CD4-positive, alpha-beta T cell (primary cell): ENCODE measurements at regions not wholly inside any gene's neighbourhood (a gene's known extent, or its start where the extent isn't known, plus 50 kb on each side); places are given as distances from the start of the nearest gene placed in this dataset.

Experiments
- ATAC-seq: fragments of 200-7000 bp; cut with Tn5 transposase; one replicate; pipeline ENCODE4 v1.10.0; 2022; ENCODE audit warnings: mild to moderate bottlenecking; ENCODE audit not compliant: poor library complexity
- CTCF ChIA-PET: fragments of 350-600 bp; sonication (Branson Sonifier 250); formaldehyde crosslinking; loops from one replicate; lab custom pipeline; 2021; ENCODE audit warnings: antibody characterized with exemption, inconsistent platforms; lab: Charles Lee
- POLR2A ChIA-PET: fragments of 350-600 bp; sonication (Branson Sonifier 250); formaldehyde crosslinking; loops from one replicate; lab custom pipeline; 2021; ENCODE audit warnings: antibody characterized with exemption, inconsistent platforms; lab: Charles Lee
- DNase-seq, 14 experiments: peaks; one replicate each; pipeline ENCODE4 v3.0.0-alpha.2; 2013 to 2020; ENCODE audit warnings: mixed read lengths in 2 of 14
- H3K27ac ChIP-seq, 2 donors: one replicate each; pipeline versions ENCODE4 v1.5.1 to v1.7.0; 2013; ENCODE audit warnings: low read length in 2 of 2, low read depth in 1 of 2, mild to moderate bottlenecking in 1 of 2
- H3K27me3 ChIP-seq, 2 experiments: 1 replicate in 1 of 2; 2 replicates in 1 of 2; pipeline versions ENCODE4 v1.6.1 to v1.7.0; 2013; ENCODE audit warnings: low read length in 2 of 2, control low read depth in 1 of 2, mild to moderate bottlenecking in 1 of 2, moderate library complexity in 1 of 2; ENCODE audit not compliant: insufficient read depth in 2 of 2, control insufficient read depth in 1 of 2
- H3K36me3 ChIP-seq: one replicate; pipeline ENCODE4 v1.6.1; 2013; ENCODE audit warnings: low read length, control low read depth; ENCODE audit not compliant: insufficient read depth
- H3K4me1 ChIP-seq: one replicate; pipeline ENCODE4 v1.6.1; 2013; ENCODE audit warnings: low read length, control low read depth; ENCODE audit not compliant: insufficient read depth
- H3K4me3 ChIP-seq: one replicate; pipeline ENCODE4 v1.5.1; 2013; ENCODE audit warnings: mild to moderate bottlenecking, low read length, moderate library complexity
- H3K9me3 ChIP-seq, 2 experiments: 1 replicate in 1 of 2; 2 replicates in 1 of 2; pipeline versions ENCODE4 v1.6.1 to v1.7.0; 2013; ENCODE audit warnings: low read length in 2 of 2, mild to moderate bottlenecking in 2 of 2, control low read depth in 1 of 2, moderate library complexity in 1 of 2; ENCODE audit not compliant: control insufficient read depth in 1 of 2, insufficient read depth in 1 of 2
- H3K27ac Mint-ChIP-seq: one replicate; pipeline ENCODE4 v1.8.0; 2020; ENCODE audit warnings: mixed read lengths
- H3K27me3 Mint-ChIP-seq: one replicate; pipeline ENCODE4 v1.8.0; 2021; ENCODE audit warnings: mixed read lengths
- H3K36me3 Mint-ChIP-seq: one replicate; pipeline ENCODE4 v1.8.0; 2021; ENCODE audit warnings: low read depth, mixed read lengths
- H3K4me1 Mint-ChIP-seq: one replicate; pipeline ENCODE4 v1.8.0; 2021; ENCODE audit warnings: low read depth, mixed read lengths
- H3K4me3 Mint-ChIP-seq: one replicate; pipeline ENCODE4 v1.8.0; 2020; ENCODE audit warnings: mild to moderate bottlenecking, mixed read lengths
- H3K9me3 Mint-ChIP-seq: one replicate; pipeline ENCODE4 v1.8.0; 2020; ENCODE audit warnings: mixed read lengths
- CTCF ChIP-seq: fragments of 200-600 bp; IDR thresholded peaks from one replicate; pipeline ENCODE4 v1.8.0; 2022; ENCODE audit warnings: antibody characterized with exemption, mild to moderate bottlenecking
- intact Hi-C, 2 experiments: fragments of 100-400 bp; cut with DNase I in 1 of 2; cut with micrococcal nuclease in 1 of 2; formaldehyde crosslinking; loops; one replicate each; pipeline versions ENCODE4 v1.15.1 to v1.9.0; 2023 to 2025; cut with DNase I, micrococcal nuclease

GRCh38 chr16:50460538-50461399 is 87.4 kb upstream of the NKD1 start:
- H3K27ac ChIP-seq = no peak overlapping the region
- Mint-ChIP-seq H3K4me3 (no peak overlapping the region), H3K9me3 (no peaks in the 10 kb centered on the region), H3K27ac (no peak overlapping the region), H3K36me3 (no peaks in the 10 kb centered on the region), H3K4me1 (peaks cover 8% of the 10 kb centered on the region), H3K27me3 (peaks cover 7% of the 10 kb centered on the region)
- peaks cover 7% of the 10 kb centered on the region for H3K4me1 ChIP-seq
- TF ChIP-seq CTCF = no peak
- H3K27me3 ChIP-seq = peaks cover under 1 to 1% of the 10 kb centered on the region in 2 experiments
- no peaks in the 10 kb centered on the region for H3K9me3 ChIP-seq
- intact Hi-C loops = no loop called here
- no peak overlapping the region for H3K4me3 ChIP-seq
- DNase-seq (no peak), ATAC-seq (no peak)
- no peaks in the 10 kb centered on the region for H3K36me3 ChIP-seq
- ChIA-PET CTCF (no interaction called here), POLR2A (no interaction called here)

GRCh38 chr16:50459496-50460080 is 88.6 kb upstream of the NKD1 start:
- intact Hi-C loops = no loop called here
- ChIA-PET POLR2A (no interaction called here), CTCF (no interaction called here)
- Mint-ChIP-seq H3K9me3 (no peaks in the 10 kb centered on the region), H3K4me1 (peaks cover 8% of the 10 kb centered on the region), H3K4me3 (no peak overlapping the region), H3K36me3 (no peaks in the 10 kb centered on the region), H3K27ac (no peak overlapping the region), H3K27me3 (peaks cover 3% of the 10 kb centered on the region)
- no peaks in the 10 kb centered on the region for H3K27me3 ChIP-seq
- TF ChIP-seq CTCF = no peak
- H3K36me3 ChIP-seq = no peaks in the 10 kb centered on the region
- no peaks in the 10 kb centered on the region for H3K9me3 ChIP-seq
- H3K4me1 ChIP-seq = peaks cover 7% of the 10 kb centered on the region
- ATAC-seq (no peak), DNase-seq (no peak)
- no peak overlapping the region for H3K27ac ChIP-seq
- H3K4me3 ChIP-seq = no peak overlapping the region

- Mint-ChIP-seq H3K27ac (no peak overlapping the region), H3K4me3 (no peak overlapping the region), H3K4me1 (peaks cover 8% of the 10 kb centered on the region), H3K27me3 (peaks cover 3% of the 10 kb centered on the region), H3K9me3 (no peaks in the 10 kb centered on the region), H3K36me3 (no peaks in the 10 kb centered on the region)
- CTCF ChIA-PET = no interaction called here
- DNase-seq = no peak
- Histone ChIP-seq H3K27me3 (no peaks in the 10 kb centered on the region), H3K9me3 (no peaks in the 10 kb centered on the region), H3K4me3 (no peak overlapping the region), H3K36me3 (no peaks in the 10 kb centered on the region), H3K27ac (no peak overlapping the region), H3K4me1 (peaks cover 7% of the 10 kb centered on the region)
- no peak for ATAC-seq
- intact Hi-C loops = no loop called here
- POLR2A ChIA-PET = no interaction called here
- TF ChIP-seq CTCF = no peak
Measured at GRCh38 chr16:50458667-50459495, 89.3 kb upstream of the NKD1 start.
